Ishikawa (cell line): ENCODE measurements at regions not wholly inside any gene's neighbourhood (a gene's known extent, or its start where the extent isn't known, plus 50 kb on each side); places are given as distances from the start of the nearest gene placed in this dataset.

Source experiments
- CEBPB ChIP-seq: IDR thresholded peaks from 2 replicates; pipeline ENCODE4 v1.6.1; 2012
- CREB1 ChIP-seq: IDR thresholded peaks from 2 replicates; pipeline ENCODE4 v1.6.1; 2012; ENCODE audit warnings: low read depth
- EGR1 ChIP-seq: IDR thresholded peaks from 2 replicates; pipeline ENCODE4 v1.6.1; 2012
- EP300 ChIP-seq: IDR thresholded peaks from 2 replicates; pipeline ENCODE4 v1.6.1; 2012; ENCODE audit warnings: borderline replicate concordance
- FOXM1 ChIP-seq: IDR thresholded peaks from 2 replicates; pipeline ENCODE4 v1.6.1; 2012; ENCODE audit warnings: low read depth, borderline replicate concordance
- MAX ChIP-seq: IDR thresholded peaks from 2 replicates; pipeline ENCODE4 v1.6.1; 2012
- NFIC ChIP-seq: IDR thresholded peaks from 2 replicates; pipeline ENCODE4 v1.6.1; 2012
- RAD21 ChIP-seq: IDR thresholded peaks from 2 replicates; pipeline ENCODE4 v1.6.1; 2012; ENCODE audit warnings: low read depth
- REST ChIP-seq: IDR thresholded peaks from 2 replicates; pipeline ENCODE4 v1.6.1; 2012; ENCODE audit warnings: low read depth, mild to moderate bottlenecking
- TAF1 ChIP-seq: IDR thresholded peaks from 2 replicates; pipeline ENCODE4 v1.6.1; 2012; ENCODE audit warnings: low read depth, mild to moderate bottlenecking
- TCF12 ChIP-seq: IDR thresholded peaks from 2 replicates; pipeline ENCODE4 v1.6.1; 2012; ENCODE audit warnings: low read depth
- TEAD4 ChIP-seq: IDR thresholded peaks from 2 replicates; pipeline ENCODE4 v1.6.1; 2012
- YY1 ChIP-seq: IDR thresholded peaks from 2 replicates; pipeline ENCODE4 v1.6.1; 2012; ENCODE audit warnings: low read depth
- ZBTB7A ChIP-seq: IDR thresholded peaks from 2 replicates; pipeline ENCODE4 v1.6.1; 2012; ENCODE audit warnings: low read depth
- TF ChIP-seq, protein P1 (sequence below): IDR thresholded peaks from 2 replicates; pipeline ENCODE4 v1.6.1; 2012

DNA sequence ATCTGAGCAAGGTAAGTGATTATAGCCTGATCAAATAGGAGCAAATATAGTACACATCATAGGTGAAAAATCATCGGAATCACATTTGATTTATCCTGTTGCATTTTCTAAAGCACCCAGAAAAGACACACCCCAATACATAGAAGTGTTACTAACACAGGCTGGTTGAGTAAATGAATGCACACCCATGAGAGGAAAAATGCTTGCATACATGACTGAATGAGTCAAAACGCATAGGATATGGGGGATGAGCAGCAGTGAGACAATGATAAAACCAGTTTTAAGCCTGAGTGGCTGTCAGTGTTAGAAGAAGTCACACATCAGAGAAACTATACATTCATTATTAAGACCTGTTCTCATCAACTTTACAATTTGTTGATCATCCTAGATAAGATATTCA lies 449.6 kb upstream of the CDH20 start:
- TF ChIP-seq TCF12: no peak
- TF ChIP-seq RAD21: no peak
- no peak for TF ChIP-seq REST
- TF ChIP-seq CEBPB: no peak
- TF ChIP-seq EP300: no peak
- TF ChIP-seq TEAD4: no peak
- TF ChIP-seq, protein P1, sequence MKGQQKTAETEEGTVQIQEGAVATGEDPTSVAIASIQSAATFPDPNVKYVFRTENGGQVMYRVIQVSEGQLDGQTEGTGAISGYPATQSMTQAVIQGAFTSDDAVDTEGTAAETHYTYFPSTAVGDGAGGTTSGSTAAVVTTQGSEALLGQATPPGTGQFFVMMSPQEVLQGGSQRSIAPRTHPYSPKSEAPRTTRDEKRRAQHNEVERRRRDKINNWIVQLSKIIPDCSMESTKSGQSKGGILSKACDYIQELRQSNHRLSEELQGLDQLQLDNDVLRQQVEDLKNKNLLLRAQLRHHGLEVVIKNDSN: no peak
- no peak for TF ChIP-seq EGR1
- TF ChIP-seq ZBTB7A: no peak
- no peak for TF ChIP-seq TAF1
- TF ChIP-seq FOXM1: no peak
- no peak for TF ChIP-seq CREB1
- TF ChIP-seq YY1: no peak
- no peak for TF ChIP-seq MAX
- TF ChIP-seq NFIC: no peak

DNA sequence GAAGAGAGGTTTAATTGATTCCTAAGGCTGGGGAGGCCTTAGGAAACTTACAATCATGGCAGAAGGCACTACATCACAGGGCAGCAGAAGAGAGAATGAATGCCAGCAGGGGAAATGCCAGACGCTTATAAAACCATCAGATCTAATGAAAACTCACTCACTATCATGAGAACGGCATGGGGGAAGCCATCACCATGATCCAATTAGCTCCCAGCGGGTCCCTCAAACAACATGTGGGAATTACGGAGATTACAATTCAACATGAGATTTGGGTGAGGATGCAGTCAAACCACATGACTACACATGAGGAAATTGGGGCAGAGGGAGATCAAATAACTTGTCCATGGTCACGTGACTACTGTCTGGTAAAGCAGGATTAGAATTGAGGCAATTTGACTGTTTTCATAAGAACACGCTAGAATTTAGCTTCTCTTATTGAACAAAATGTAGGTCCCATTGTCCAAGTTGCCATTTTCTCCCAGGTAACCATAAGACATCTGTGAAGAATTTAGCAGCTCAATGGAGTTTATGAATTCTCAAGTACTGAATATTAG lies 445.1 kb upstream of the CDH20 start:
- TF ChIP-seq FOXM1: no peak
- no peak for TF ChIP-seq RAD21
- TF ChIP-seq TCF12: no peak
- no peak for TF ChIP-seq CREB1
- TF ChIP-seq EP300: no peak
- no peak for TF ChIP-seq ZBTB7A
- no peak for TF ChIP-seq NFIC
- TF ChIP-seq, protein P1: no peak
- TF ChIP-seq REST: no peak
- TF ChIP-seq MAX: no peak
- no peak for TF ChIP-seq EGR1
- TF ChIP-seq TEAD4: no peak
- TF ChIP-seq CEBPB: no peak
- TF ChIP-seq TAF1: no peak
- TF ChIP-seq YY1: no peak

DNA sequence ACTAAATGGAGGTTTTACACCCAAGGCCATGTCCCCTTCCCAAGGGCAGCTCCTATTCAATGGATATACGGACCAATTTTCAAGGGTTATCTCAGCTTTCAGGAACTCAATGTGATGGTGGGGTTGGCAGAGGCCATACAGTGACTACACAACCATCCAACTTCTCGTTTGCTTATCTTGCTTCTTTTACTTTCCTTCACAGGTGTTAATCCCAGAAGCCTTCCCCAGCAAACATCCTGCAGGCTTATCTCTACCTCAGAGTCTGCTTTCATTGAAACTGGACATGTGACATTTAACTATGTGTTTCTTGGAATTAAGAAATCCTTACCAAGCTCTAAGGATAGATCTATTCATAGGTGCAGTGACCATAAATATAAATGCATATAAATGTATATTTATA lies 443.8 kb upstream of the CDH20 start:
- TF ChIP-seq FOXM1 (no peak), TAF1 (no peak), YY1 (no peak), ZBTB7A (no peak), NFIC (no peak), EP300 (no peak), MAX (no peak), RAD21 (no peak), CREB1 (no peak), REST (no peak), TEAD4 (no peak), CEBPB (no peak), TCF12 (no peak)
- TF ChIP-seq, protein P1: no peak

- no peak for TF ChIP-seq REST
- no peak for TF ChIP-seq NFIC
- TF ChIP-seq FOXM1: no peak
- TF ChIP-seq MAX: no peak
- no peak for TF ChIP-seq EP300
- TF ChIP-seq YY1: no peak
- no peak for TF ChIP-seq TEAD4
- TF ChIP-seq CEBPB: no peak
- TF ChIP-seq ZBTB7A: no peak
- TF ChIP-seq EGR1: no peak
- no peak for TF ChIP-seq TAF1
- no peak for TF ChIP-seq TCF12
- TF ChIP-seq CREB1: no peak
- TF ChIP-seq, protein P1: no peak
- no peak for TF ChIP-seq RAD21
Measured at GRCh38 chr18:60891936-60892335, 441.3 kb upstream of the CDH20 start.
